ENCODE measurements at regions not wholly inside any gene's neighbourhood (a gene's known extent, or its start where the extent isn't known, plus 50 kb on each side); places are given as distances from the start of the nearest gene placed in this dataset.

GRCh38 chr12:118467641-118468305, 91.4 kb downstream of the SUDS3 start:
- no peak for DNase-seq (ENCODE audit: low read depth in 4 of 4, low spot score in 2 of 4)

- no peak for DNase-seq (ENCODE audit: low read depth in 4 of 4, low spot score in 2 of 4)
These were observed 96.6 kb downstream of the SUDS3 start for GRCh38 chr12:118472940-118473339.

GRCh38 chr12:118480235-118480634, 103.9 kb downstream of the SUDS3 start:
- DNase-seq (ENCODE audit: low read depth in 4 of 4, low spot score in 2 of 4), result no peak

DNA sequence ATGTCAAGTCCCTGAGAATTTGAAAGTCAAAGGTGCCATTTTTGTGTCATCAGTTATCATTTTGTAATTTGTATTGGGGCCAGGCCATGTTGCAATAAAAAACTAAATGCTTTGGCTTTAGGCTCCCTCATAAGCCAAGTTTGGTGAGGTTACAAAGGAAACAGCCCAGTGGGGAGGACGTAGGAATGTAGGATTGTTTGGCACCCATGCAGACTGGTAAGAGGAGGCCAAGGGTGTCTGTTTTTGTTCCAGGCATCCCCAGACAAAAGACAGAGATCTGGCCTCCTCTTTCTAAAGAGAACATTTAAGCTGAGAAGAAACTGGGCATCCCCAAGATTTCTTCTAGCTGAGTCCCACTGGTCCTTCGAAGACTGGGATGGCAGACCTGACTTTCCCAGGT, 111.7 kb downstream of the SUDS3 start:
- no peak for DNase-seq (ENCODE audit: low read depth in 4 of 4, low spot score in 2 of 4)

GRCh38 chr12:118493962-118494361, 117.6 kb downstream of the SUDS3 start:
- DNase-seq (ENCODE audit: low read depth in 4 of 4, low spot score in 2 of 4), result no peak

GRCh38 chr12:118494776-118495175, 118.4 kb downstream of the SUDS3 start:
- DNase-seq (ENCODE audit: low read depth in 4 of 4, low spot score in 2 of 4), result no peak

DNA sequence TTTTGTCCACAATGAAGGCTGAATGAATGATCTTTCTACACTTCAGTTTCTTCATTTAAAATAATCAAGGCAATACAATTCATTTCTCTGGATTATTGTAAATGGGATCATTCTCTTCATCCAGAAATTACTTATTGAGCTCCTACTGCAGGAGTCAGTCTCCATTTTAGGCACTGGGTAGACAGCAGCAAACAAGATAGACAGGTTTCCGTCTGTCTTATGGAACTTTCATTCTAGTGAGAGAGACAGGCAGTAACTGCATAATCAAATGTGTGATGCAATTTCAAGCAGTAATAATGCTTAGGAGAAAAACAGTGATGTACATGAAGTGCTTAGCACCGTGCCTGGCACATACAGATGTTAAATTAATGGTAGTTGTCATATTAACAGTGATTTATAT, 118.9 kb downstream of the SUDS3 start:
- no peak for DNase-seq (ENCODE audit: low read depth in 4 of 4, low spot score in 2 of 4)

DNA sequence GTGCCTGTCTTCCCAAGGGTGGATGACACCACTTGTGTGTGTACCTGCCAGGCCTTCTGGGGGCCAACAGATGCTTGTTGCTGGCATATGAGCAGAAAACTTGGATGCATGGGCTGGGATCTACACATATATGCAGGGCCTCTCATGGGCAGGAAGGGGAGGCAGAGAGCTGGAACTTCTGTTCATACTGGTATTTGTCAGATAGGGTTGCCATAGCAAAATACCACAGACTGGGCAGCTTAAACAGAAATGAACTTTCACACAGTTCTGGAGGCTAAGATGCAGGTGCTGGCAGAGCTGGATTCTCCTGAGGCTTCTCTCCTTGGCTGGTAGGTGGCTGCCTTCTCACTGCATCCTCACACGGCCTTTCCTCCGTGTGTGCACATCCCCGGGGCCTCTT, 121.8 kb downstream of the SUDS3 start:
- no peak for DNase-seq (ENCODE audit: low read depth in 4 of 4, low spot score in 2 of 4)

DNA sequence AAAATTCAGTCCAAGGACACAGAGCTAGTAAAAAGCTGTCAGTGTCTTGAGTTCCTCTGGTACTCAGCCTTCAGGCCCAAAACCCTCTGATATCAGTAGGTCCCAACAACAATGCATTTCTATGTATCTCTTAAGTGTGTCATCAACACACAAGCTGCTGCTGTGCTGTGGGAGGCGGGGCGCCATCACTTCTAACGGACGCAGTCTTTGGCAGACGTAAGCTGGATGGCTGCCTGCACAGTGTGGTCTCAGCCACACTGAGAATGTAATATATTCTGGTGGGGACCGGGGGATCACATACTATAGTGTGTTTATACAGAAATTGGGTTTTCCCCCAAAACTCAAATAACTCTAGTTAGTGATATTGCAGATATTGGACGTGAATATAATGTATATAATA, 123.9 kb downstream of the SUDS3 start:
- DNase-seq (ENCODE audit: low read depth in 4 of 4, low spot score in 2 of 4), result no peak

GRCh38 chr12:118501489-118501888, 125.1 kb downstream of the SUDS3 start:
- no peak for DNase-seq (ENCODE audit: low read depth in 4 of 4, low spot score in 2 of 4)

- DNase-seq (ENCODE audit: low read depth in 4 of 4, low spot score in 2 of 4), result no peak
These were observed 127.1 kb downstream of the SUDS3 start for GRCh38 chr12:118503476-118503875.

GRCh38 chr12:118512669-118513068, 136.3 kb downstream of the SUDS3 start:
- DNase-seq (ENCODE audit: low read depth in 4 of 4, low spot score in 2 of 4), result no peak

GRCh38 chr12:118513611-118514010, 137.3 kb downstream of the SUDS3 start:
- DNase-seq (ENCODE audit: low read depth in 4 of 4, low spot score in 2 of 4), result no peak

- no peak for DNase-seq (ENCODE audit: low read depth in 4 of 4, low spot score in 2 of 4)
These were observed 137.9 kb downstream of the SUDS3 start for GRCh38 chr12:118514297-118514696.

GRCh38 chr12:118520214-118521035, 144.1 kb downstream of the SUDS3 start:
- DNase-seq (ENCODE audit: low read depth in 4 of 4, low spot score in 2 of 4), result no peak

GRCh38 chr12:118521036-118521370, 144.6 kb downstream of the SUDS3 start:
- no peak for DNase-seq (ENCODE audit: low read depth in 4 of 4, low spot score in 2 of 4)

GRCh38 chr12:118524446-118524845, 148.1 kb downstream of the SUDS3 start:
- DNase-seq (ENCODE audit: low read depth in 4 of 4, low spot score in 2 of 4), result no peak

DNA sequence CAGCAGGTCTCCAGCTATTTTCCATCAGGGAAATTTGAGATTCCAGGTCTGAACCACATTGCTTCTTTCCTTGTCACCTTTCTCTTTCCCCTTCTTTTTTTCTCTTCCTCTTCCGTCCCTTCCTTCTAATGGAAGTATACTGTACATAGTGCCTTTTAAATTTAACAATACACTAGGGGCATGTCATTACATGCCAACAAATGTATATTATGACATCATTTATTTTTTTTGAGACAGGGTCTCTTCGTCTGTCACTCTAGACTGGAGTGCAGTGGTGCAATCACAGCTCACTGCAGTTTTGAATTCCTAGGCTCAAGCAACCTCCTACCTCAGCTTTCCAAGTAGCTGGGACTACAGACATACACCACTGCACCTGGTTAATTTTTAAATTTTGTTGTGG, 148.9 kb downstream of the SUDS3 start:
- no peak for DNase-seq (ENCODE audit: low read depth in 4 of 4, low spot score in 2 of 4)

DNA sequence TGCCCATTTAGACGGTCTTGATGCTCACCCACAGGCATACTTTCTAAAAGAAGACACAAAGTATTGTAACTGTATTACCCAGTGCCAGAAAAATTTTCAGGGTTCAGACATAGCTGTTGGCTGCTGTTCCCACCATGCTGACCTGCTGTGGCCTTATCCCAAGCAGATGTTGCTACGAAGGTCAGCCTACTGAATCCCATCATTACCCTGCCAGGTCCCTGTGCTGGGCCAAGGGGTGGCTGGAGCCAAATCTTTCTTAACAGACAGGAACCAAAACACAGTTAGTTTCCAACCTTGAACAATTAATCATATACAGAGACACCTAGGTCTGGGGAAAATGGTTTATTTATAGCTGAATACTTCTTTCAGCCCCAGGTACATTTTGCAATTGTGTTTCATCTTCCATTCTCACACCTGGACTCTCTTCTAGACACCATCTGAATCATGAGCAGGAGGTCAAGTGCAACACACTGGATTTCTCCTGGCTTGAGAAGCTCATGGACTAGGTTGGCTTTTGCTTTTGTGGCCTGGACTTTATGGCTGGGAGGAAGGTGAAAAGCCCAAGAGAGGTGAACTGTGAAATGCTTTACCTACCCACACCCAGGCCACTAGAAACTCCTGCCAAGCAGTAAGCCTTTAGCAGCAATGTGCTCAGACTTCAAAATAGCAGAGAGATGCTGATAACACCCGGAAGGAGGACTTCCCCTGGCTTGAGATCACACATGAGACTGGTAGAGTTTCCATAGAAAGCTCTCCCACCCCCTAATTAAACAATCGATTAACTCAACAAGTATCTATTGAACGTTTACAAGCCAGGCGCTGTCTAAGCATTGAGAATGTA, 150.1 kb downstream of the SUDS3 start:
- no peak for DNase-seq (ENCODE audit: low read depth in 4 of 4, low spot score in 2 of 4)

DNA sequence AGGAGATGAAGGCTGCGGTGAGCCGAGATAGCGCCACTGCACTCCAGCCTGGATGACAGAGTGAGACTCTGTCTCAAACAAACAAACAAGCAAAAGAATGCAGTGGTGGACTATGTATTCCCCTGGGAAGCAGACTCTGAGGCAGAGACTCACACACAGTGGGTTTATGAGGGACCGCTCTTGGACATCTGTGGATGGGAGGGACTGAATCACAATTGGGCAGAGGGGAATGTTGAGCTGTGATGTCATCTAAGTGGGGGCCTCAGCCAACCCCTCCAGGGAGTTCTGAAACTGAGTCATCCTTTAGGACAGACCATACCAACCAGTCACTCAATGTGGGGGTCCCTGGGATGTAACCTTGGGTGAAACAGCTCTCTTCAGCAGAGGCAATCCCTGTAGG, 151.0 kb downstream of the SUDS3 start:
- DNase-seq (ENCODE audit: low read depth in 4 of 4, low spot score in 2 of 4), result no peak

DNA sequence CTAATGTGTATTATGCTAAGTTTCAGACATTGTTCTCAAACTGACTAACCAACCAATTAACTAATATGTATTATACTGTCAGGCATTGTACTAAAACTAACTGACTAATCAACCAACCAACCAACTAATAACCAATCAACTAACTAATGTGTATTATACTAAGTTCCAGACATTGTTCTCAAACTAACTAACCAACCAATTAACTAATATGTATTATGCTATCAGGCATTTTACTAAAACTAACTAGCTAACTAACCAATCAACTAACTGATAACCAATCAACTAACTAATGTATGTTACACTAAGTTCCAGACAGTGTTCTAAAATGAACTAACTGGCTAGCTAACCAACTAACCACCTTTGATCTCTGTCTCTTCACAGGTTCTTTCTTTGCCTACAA, 152.3 kb downstream of the SUDS3 start:
- DNase-seq (ENCODE audit: low read depth in 4 of 4, low spot score in 2 of 4), result no peak

- no peak for DNase-seq (ENCODE audit: low read depth in 4 of 4, low spot score in 2 of 4)
These were observed 157.6 kb downstream of the SUDS3 start for GRCh38 chr12:118534003-118534402.

Measured in left renal cortex interstitium (tissue), 4 donors.